ENCODE measurements at regions not wholly inside any gene's neighbourhood (a gene's known extent, or its start where the extent isn't known, plus 50 kb on each side); places are given as distances from the start of the nearest gene placed in this dataset.

DNA sequence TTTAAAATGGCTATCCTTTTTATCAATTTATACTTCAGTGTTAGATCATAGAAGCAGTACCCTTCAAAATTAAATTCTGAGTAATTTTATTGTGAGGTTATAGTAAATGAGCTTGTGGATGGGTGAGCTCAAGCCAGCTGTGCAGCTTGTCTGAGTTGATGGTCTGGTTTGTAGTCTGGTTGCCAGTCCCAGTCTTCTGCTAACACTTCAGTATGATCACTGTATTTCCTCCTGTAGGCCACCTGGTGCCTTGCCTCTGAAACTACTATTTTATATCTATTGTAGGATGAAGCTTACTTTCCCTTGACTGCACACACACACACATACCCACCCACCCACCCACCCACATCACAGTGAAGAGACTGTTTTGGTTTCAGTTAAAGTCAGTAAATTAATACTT is 496.4 kb downstream of the PCNX1 start:
- TF ChIP-seq CTCF (IDR thresholded peaks at IDR 0.05) (no peak), POLR2A (IDR thresholded peaks at IDR 0.05) (no peak)

Measured in uterus (tissue), 2 donors.